HCT116 (cell line): ENCODE measurements at regions not wholly inside any gene's neighbourhood (a gene's known extent, or its start where the extent isn't known, plus 50 kb on each side); places are given as distances from the start of the nearest gene placed in this dataset.

Experiments used
- ATAC-seq: fragments of 200-7000 bp; cut with Tn5 transposase; 2 replicates; pipeline ENCODE4 v1.9.1; 2020; ENCODE audit warnings: mild to moderate bottlenecking, moderate library complexity
- BruUV-seq: library from RNA; stranded (reverse); fragments of 400-500 nt; replicated peaks from 2 replicates; lab custom pipeline; 2021; lab: Mats Ljungman, UMichigan
- CTCF ChIA-PET: fragments of 300-600 bp; sonication (Branson Sonifier 250); formaldehyde crosslinking; loops from one replicate; lab custom pipeline; 2021; ENCODE audit warnings: antibody characterized with exemption; lab: Charles Lee
- POLR2A ChIA-PET: fragments of 300-600, 350-600 bp; sonication (Branson Sonifier 250); formaldehyde crosslinking; loops from one replicate; lab custom pipeline; 2021; ENCODE audit warnings: antibody characterized with exemption; lab: Charles Lee
- RAD21 ChIA-PET, 2 experiments: fragments of 300-600 bp; sonication (Branson Sonifier 250); formaldehyde crosslinking; loops; one replicate each; lab custom pipeline; 2023; ENCODE audit warnings: low total read pairs in 2 of 2; ENCODE audit not compliant: uncharacterized antibody in 2 of 2, unreplicated experiment in 2 of 2, low non-redundant PET in 1 of 2; lab: Charles Lee
- DNase-seq: peaks from one replicate; pipeline ENCODE4 v3.0.0-alpha.2; 2010; ENCODE audit warnings: low read depth, low spot score
- H2AFZ ChIP-seq: fragments of 200-600 bp; shearing (Covaris generic), sonication (generic); 2 replicates; pipeline ENCODE4 v1.6.1; 2017; ENCODE audit warnings: low read depth, mixed run types, mixed read lengths, antibody characterized with exemption, low read length; ENCODE audit not compliant: poor library complexity, severe bottlenecking
- H3K27ac ChIP-seq: 2 replicates; pipeline ENCODE4 v1.5.1; 2012; ENCODE audit warnings: low read depth, low read length
- H3K27me3 ChIP-seq: fragments of 200-600 bp; sonication (generic); 2 replicates; pipeline ENCODE4 v1.6.1; 2016; ENCODE audit warnings: mixed run types, low read length, mixed read lengths; ENCODE audit not compliant: insufficient read depth
- H3K36me3 ChIP-seq, 2 experiments: fragments of 200-500 bp in 1 of 2; fragments of 200-600 bp in 1 of 2; sonication (Bioruptor generic) in 1 of 2; sonication (generic) in 1 of 2; 2 replicates each; pipeline versions ENCODE4 v1.5.1 to v1.6.1; 2014 to 2016; ENCODE audit warnings: low read length in 2 of 2, inconsistent platforms in 1 of 2, mixed read lengths in 1 of 2, mixed run types in 1 of 2; ENCODE audit not compliant: insufficient read depth in 2 of 2, control insufficient read depth in 1 of 2
- H3K4me1 ChIP-seq, 2 experiments: fragments of 200-600 bp in 1 of 2; sonication (generic) in 1 of 2; 2 replicates each; pipeline versions ENCODE4 v1.5.1 to v1.6.1; 2012 to 2017; ENCODE audit warnings: low read length in 2 of 2, inconsistent platforms in 1 of 2, mild to moderate bottlenecking in 1 of 2, mixed read lengths in 1 of 2, mixed run types in 1 of 2, moderate library complexity in 1 of 2; ENCODE audit not compliant: insufficient read depth in 2 of 2, control insufficient read depth in 1 of 2
- H3K4me2 ChIP-seq: fragments of 200-600 bp; sonication (generic); 2 replicates; pipeline ENCODE4 v1.6.1; 2017; ENCODE audit warnings: mixed run types, low read length, mixed read lengths
- H3K4me3 ChIP-seq, 2 experiments: fragments of 200-600 bp in 1 of 2; sonication (generic) in 1 of 2; replicated peaks in 1 of 2; 2 replicates each; pipeline ENCODE4 v1.5.1; 2011 to 2016; ENCODE audit warnings: low read length in 2 of 2, control low read depth in 1 of 2, low read depth in 1 of 2, mild to moderate bottlenecking in 1 of 2, mixed read lengths in 1 of 2, mixed run types in 1 of 2
- H3K79me2 ChIP-seq: fragments of 200-600 bp; sonication (generic); 2 replicates; pipeline ENCODE4 v1.6.1; 2017; ENCODE audit warnings: mild to moderate bottlenecking, mixed run types, low read length, moderate library complexity, mixed read lengths; ENCODE audit not compliant: insufficient read depth
- H3K9ac ChIP-seq: fragments of 200-600 bp; sonication (generic); 2 replicates; pipeline ENCODE4 v1.6.1; 2016; ENCODE audit warnings: low read length, mixed read lengths
- H3K9me2 ChIP-seq: fragments of 200-600 bp; sonication (generic), shearing (Covaris generic); 2 replicates; pipeline ENCODE4 v1.6.1; 2017; ENCODE audit warnings: mixed run types, mild to moderate bottlenecking, moderate library complexity; ENCODE audit not compliant: insufficient read depth
- H3K9me3 ChIP-seq, 2 experiments: fragments of 200-500 bp in 1 of 2; fragments of 200-600 bp in 1 of 2; sonication (Bioruptor generic) in 1 of 2; sonication (generic) in 1 of 2; 2 replicates each; pipeline ENCODE4 v1.6.1; 2014 to 2017; ENCODE audit warnings: low read length in 2 of 2, mixed read lengths in 2 of 2, inconsistent platforms in 1 of 2, low read depth in 1 of 2, mild to moderate bottlenecking in 1 of 2, mixed run types in 1 of 2, moderate library complexity in 1 of 2; ENCODE audit not compliant: control insufficient read depth in 1 of 2, insufficient read depth in 1 of 2
- H4K20me1 ChIP-seq: fragments of 200-600 bp; sonication (generic), shearing (Covaris generic); 2 replicates; pipeline ENCODE4 v1.6.1; 2017; ENCODE audit warnings: mixed run types, mild to moderate bottlenecking, moderate library complexity; ENCODE audit not compliant: insufficient read depth
- CBX3 ChIP-seq: IDR thresholded peaks from 2 replicates; pipeline ENCODE4 v1.6.1; 2012; ENCODE audit warnings: low read depth
- CEBPB ChIP-seq: IDR thresholded peaks from 2 replicates; pipeline ENCODE4 v1.6.1; 2012; ENCODE audit warnings: low read depth
- CTCF ChIP-seq, 3 experiments: fragments of 200-600 bp in 1 of 3; sonication (generic) in 1 of 3; IDR thresholded peaks in 2 of 3; conservative IDR thresholded peaks in 1 of 3; 2 replicates each; pipeline ENCODE4 v1.5.1; 2012 to 2017; ENCODE audit warnings: low read depth in 2 of 3, low read length in 2 of 3, antibody characterized with exemption in 1 of 3, borderline replicate concordance in 1 of 3, control low read depth in 1 of 3, mild to moderate bottlenecking in 1 of 3, mixed read lengths in 1 of 3, mixed run types in 1 of 3, moderate library complexity in 1 of 3; ENCODE audit not compliant: insufficient read depth in 1 of 3
- ELF1 ChIP-seq: IDR thresholded peaks from 2 replicates; pipeline ENCODE4 v1.6.1; 2012; ENCODE audit warnings: low read depth, borderline replicate concordance
- EZH2 ChIP-seq: fragments of 200-600 bp; sonication (generic); IDR thresholded peaks from 2 replicates; pipeline ENCODE4 v1.6.1; 2017; ENCODE audit warnings: antibody characterized with exemption, mixed run types
- EZH2phosphoT487 ChIP-seq: fragments of 200-600 bp; IDR thresholded peaks from 2 replicates; pipeline ENCODE4 v1.6.1; 2018; ENCODE audit warnings: antibody characterized with exemption, borderline replicate concordance
- JUND ChIP-seq: IDR thresholded peaks from 2 replicates; pipeline ENCODE4 v1.6.1; 2012
- POLR2A ChIP-seq: IDR thresholded peaks from 2 replicates; pipeline ENCODE4 v1.7.0; 2011; ENCODE audit warnings: borderline replicate concordance; ENCODE audit not compliant: insufficient read depth, insufficient read length; ENCODE audit errors: extremely low read depth
- RAD21 ChIP-seq: IDR thresholded peaks from 2 replicates; pipeline ENCODE4 v1.6.1; 2012; ENCODE audit warnings: low read depth, mild to moderate bottlenecking
- REST ChIP-seq: IDR thresholded peaks from 2 replicates; pipeline ENCODE4 v1.6.1; 2012; ENCODE audit warnings: low read depth
- SRF ChIP-seq: IDR thresholded peaks from 2 replicates; pipeline ENCODE4 v1.6.1; 2012; ENCODE audit warnings: low read depth
- TCF7L2 ChIP-seq: IDR thresholded peaks from 2 replicates; pipeline ENCODE4 v1.7.0; 2011; ENCODE audit warnings: borderline replicate concordance, inconsistent platforms; ENCODE audit not compliant: insufficient read depth, insufficient read length; ENCODE audit errors: extremely low read depth
- ZBTB33 ChIP-seq: IDR thresholded peaks from 2 replicates; pipeline ENCODE4 v1.6.1; 2011; ENCODE audit warnings: mild to moderate bottlenecking, low read length, moderate library complexity; ENCODE audit not compliant: insufficient replicate concordance; ENCODE audit errors: extremely low read depth
- ZFX ChIP-seq: fragments of 450-650 bp; IDR thresholded peaks from 2 replicates; pipeline ENCODE4 v1.6.1; 2017
- ZNF274 ChIP-seq: fragments of 200-500 bp; sonication (Bioruptor generic); IDR thresholded peaks from 2 replicates; pipeline ENCODE4 v1.6.1; 2014; ENCODE audit warnings: mild to moderate bottlenecking, low read depth, low read length, inconsistent platforms
- intact Hi-C: fragments of 100-400 bp; cut with micrococcal nuclease; formaldehyde crosslinking; loops from 2 replicates; pipeline ENCODE4 v1.10.0; 2022

- DNase-seq (no peak), ATAC-seq (no peak)
- intact Hi-C loops: no loop called here
- H4K20me1 ChIP-seq: no peaks in the 10 kb centered on the region
- no peaks in the 10 kb centered on the region for H3K36me3 ChIP-seq
- H3K27ac ChIP-seq: no peak overlapping the region
- no peaks in the 10 kb centered on the region for H3K9me2 ChIP-seq
- H3K9me3 ChIP-seq: no peaks in the 10 kb centered on the region
- ChIA-PET CTCF (no interaction called here), RAD21 (no interaction called here), POLR2A (no interaction called here)
- H3K4me1 ChIP-seq: no peaks in the 10 kb centered on the region
- no peak overlapping the region for H2AFZ ChIP-seq
- no peaks in the 10 kb centered on the region for H3K79me2 ChIP-seq
- BruUV-seq: no TSS peak
- no peaks in the 10 kb centered on the region for H3K27me3 ChIP-seq
- no peak overlapping the region for H3K4me3 ChIP-seq
- H3K9ac ChIP-seq: no peak overlapping the region
- TF ChIP-seq CBX3 (no peak), RAD21 (no peak), ZNF274 (no peak), ELF1 (no peak), EZH2phosphoT487 (no peak), SRF (no peak), CEBPB (no peak), JUND (no peak), EZH2 (no peak), REST (no peak), CTCF (IDR thresholded peaks at IDR 0.05 in 2 of 3, conservative IDR thresholded peaks at IDR 0.05 in 1 of 3; ENCODE audit: borderline replicate concordance in 1 of 3, insufficient read depth in 1 of 3, low read depth in 2 of 3, low read length in 2 of 3) (no peak), ZBTB33 (no peak), TCF7L2 (no peak), ZFX (no peak), POLR2A (no peak)
- no peak overlapping the region for H3K4me2 ChIP-seq
Measured at GRCh38 chr14:42047421-42048055, 440.9 kb downstream of the LRFN5 start.
